GM19035 (cell line): ENCODE measurements at regions not wholly inside any gene's neighbourhood (a gene's known extent, or its start where the extent isn't known, plus 50 kb on each side); places are given as distances from the start of the nearest gene placed in this dataset.
A peak's percentile ranks its signal among the peaks of the same experiment; 100 is the strongest.

Experiments
- ATAC-seq: cut with Tn5 transposase; IDR thresholded peaks from one replicate; pipeline ENCODE4 v1.9.1; 2021; ENCODE audit not compliant: unreplicated experiment

DNA sequence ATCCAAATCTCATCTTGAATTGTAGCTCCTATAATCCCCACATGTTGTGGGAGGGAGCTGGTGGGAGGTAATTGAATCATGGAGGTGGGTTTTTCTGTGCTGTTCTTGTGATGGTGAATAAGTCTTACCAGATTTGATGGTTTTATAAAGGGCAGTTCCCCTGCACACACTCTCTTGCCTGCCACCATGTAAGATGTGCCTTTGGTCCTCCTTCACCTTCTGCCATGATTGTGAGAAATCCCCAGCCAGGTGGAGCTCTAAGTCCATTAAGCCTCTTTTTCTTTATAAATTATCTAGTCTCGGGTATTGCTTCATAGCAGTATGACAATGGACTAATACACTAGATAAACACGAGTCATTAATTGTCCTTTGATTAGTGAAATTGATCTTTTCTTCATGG is 214.5 kb upstream of the CFAP20DC start:
- ATAC-seq = no peak

DNA sequence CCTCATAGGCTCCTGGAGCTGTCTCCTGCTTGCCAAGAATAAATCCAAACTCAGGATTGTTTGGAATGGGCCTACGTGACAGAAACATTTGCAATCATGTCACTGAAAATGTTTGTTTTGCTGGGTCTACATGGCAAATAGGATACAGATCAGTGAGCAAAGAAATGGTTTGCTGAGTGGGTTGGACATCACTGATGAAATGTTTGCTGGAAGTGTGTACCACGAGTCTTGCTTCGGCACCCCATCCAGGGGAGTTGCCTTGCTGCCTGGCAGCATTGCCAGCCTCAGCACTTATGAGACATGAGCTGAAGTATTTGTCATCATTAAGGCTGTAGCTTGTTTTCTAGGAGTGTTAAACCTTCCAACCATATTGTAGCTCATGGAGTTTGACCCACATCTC is 213.3 kb upstream of the CFAP20DC start:
- no peak for ATAC-seq

- ATAC-seq = peak; percentile 81
Measured at GRCh38 chr3:59262076-59262498, 212.3 kb upstream of the CFAP20DC start.

- ATAC-seq = no peak
Measured at GRCh38 chr3:59261009-59261408, 211.2 kb upstream of the CFAP20DC start.

DNA sequence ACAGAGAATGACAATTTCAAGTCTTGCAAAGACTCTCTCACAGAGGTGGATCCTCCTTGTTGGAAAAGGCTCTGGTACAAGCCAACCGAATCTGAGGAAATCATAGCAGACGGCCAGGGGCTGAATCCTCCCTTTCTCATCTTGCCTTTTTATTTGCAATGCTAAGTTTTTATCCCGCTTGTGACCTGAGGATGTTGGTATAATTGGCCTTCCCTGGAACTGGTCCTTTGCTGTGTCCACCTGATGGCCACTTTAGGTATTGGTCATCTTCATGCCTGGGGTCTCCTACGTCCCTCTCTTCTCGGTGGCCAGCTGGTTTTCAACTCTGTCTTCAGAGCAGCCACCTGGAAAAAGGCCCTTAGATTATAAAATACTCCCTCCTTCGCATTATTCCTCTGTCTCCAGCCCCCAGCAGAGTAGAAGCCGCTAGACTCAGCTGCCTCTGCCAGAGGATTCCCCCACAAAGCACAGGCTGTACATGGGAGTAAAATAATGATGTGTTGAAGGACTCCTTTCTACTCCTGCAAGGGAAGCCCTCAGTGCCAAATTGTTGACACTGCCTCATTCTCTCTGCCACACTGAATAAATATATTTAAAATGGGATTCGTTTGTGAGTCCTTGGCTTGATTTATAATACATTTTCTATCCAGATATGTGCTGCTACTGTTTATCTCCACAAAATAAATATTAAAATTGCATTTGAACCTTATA is 208.9 kb upstream of the CFAP20DC start:
- no peak for ATAC-seq

GRCh38 chr3:59257506-59257905 is 207.7 kb upstream of the CFAP20DC start:
- ATAC-seq = no peak

GRCh38 chr3:59256230-59256629 is 206.4 kb upstream of the CFAP20DC start:
- ATAC-seq = no peak

- no peak for ATAC-seq
Measured at GRCh38 chr3:59254976-59255375, 205.2 kb upstream of the CFAP20DC start.

- no peak for ATAC-seq
Measured at GRCh38 chr3:59254433-59254832, 204.6 kb upstream of the CFAP20DC start.

DNA sequence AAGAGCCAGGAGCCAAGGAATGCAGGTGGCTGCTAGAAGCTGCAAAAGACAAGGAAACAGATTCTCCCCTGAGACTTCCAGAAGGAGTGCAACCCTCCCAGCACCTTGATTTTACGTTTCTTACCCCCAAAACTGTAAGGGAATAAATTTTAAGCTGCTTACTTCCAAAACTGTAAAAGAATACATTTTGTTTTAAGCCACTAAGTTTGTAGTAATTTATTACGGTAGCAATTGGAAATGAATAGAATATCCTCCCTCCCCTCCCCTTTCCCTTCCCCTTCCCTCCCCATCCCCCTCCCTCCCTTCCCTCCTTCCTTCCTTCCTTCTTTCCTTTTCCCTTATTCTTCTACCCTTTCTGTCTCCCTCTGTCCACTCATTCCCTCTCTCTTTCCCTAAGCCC is 203.7 kb upstream of the CFAP20DC start:
- no peak for ATAC-seq

GRCh38 chr3:59251869-59252268 is 202.0 kb upstream of the CFAP20DC start:
- ATAC-seq = no peak

DNA sequence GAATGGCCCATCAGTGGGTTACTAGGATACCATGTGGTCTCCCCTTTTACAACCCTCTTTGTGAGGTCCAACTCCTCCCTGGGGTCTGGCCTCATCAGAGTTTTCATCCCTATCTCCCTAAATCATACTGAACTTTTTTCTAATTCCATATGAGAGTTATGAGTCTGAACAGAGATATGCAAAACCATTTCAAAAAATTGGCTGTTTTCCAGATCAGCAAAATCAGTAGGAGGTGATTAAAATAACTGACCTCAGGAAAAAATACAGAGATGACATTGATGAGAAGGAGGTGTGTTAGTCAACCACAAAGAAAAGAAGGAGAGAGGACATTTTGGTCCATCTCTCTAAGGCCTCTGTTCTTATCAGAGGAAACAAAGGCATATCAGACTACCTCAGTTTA is 200.8 kb upstream of the CFAP20DC start:
- ATAC-seq = no peak

DNA sequence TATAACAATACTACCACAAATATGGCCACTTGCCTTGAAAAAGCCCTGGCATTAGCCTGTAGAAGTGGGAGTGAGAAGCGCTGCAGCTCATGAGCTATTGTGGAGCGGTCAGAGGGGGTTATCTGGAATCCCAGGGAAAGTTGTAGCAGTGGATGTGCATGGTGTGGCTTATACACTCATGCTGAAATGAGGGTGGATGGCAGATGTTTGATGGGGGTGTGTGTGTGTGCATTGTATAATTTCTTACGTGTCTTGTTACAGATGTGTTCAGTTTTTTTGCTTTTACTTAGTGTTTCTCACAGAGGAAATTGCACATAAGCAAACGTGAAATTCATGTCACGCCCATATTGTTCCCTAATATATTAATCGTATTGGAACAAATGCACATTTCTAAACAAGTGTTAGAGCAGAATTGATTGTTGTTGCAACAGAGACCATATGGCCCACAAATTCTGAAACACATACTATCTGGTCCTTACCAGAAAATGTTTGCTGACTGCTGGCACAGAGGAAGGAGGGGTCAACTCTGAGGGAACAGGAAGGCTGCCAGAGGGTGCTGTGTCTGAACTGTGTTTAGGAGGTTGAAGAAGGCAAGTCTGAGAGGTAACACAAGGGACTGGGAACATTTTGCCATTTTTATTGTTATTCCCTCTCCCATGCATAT is 200.0 kb upstream of the CFAP20DC start:
- no peak for ATAC-seq

- no peak for ATAC-seq
Measured at GRCh38 chr3:59249004-59249403, 199.2 kb upstream of the CFAP20DC start.

- ATAC-seq = no peak
Measured at GRCh38 chr3:59247402-59247841, 197.6 kb upstream of the CFAP20DC start.

DNA sequence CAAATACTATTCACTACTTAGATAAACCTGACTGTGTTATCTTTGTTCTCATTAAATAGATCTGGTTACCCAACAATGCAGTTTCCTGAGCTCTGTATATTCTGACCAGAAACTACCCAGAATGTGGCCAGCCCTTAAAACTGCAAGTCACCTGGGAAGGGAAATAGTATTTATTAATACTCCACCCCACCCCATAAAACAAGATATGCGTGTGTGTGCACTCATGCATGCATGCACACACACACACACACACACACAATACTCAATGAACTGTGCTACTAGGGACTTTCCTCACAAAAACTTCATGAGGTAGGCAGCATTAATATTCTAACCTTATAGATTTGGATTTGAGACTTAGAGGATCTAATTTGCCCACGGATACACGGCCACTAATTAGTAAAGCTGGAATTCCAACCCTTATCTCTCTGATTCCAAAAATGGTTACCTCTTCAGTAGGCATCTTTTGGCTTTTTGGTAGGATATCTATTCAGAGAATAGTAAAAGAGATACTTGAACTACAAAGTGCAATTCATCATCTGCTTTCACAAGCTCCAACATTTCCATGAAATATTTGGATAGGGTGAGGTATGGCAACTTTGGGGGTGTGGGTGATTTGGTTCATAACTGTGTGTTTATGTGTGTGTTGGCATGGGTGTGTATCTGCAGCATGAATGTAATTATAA is 197.0 kb upstream of the CFAP20DC start:
- ATAC-seq = no peak

- ATAC-seq = no peak
Measured at GRCh38 chr3:59245859-59246501, 196.2 kb upstream of the CFAP20DC start.

DNA sequence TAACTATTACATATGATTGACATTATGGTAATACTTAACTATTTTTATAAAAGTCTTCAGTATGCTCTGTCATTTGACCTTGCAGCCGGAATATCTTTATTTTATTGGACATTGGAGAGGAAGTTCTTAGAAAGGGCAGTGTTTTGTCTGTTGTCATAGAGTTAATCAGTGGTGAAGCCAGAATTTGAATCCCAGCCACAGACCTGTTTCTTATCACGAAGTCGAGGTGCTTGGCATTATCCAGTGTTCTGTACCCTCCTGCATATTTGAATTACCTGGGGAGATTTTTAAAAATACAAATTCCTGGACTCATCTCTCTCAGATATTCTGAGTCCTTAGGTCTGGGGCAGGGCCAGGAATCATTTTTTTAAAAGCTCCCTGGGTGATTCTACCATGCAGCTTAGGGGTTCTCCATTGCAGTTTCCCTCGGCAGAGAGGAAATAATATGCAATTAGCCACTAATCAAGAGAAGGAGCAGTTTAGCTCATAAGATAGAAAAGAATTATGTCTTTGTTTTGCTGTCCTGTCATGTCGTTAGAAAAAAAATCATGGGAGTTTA is 195.6 kb upstream of the CFAP20DC start:
- no peak for ATAC-seq

DNA sequence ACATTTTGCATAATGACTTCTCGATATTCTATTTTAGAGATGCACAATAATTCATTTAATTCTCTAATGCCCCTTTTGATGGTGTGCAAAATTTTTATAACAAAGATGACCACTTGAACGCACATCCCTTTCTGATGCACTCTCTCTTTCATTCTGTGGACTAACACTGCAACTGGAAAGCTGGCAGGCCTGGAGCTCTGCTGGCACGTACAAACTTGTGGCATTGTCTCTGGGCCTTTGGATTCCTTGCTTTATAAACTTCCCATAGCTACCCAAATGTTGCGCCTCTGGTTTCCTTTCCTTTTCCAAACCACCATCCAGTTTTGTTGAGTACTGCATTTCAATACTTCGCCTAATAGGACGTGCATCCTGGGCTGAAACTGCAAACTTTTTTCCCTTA is 194.5 kb upstream of the CFAP20DC start:
- no peak for ATAC-seq

- no peak for ATAC-seq
Measured at GRCh38 chr3:59243476-59243875, 193.7 kb upstream of the CFAP20DC start.

GRCh38 chr3:59240666-59241255 is 190.9 kb upstream of the CFAP20DC start:
- ATAC-seq = no peak
